ENCODE measurements at regions not wholly inside any gene's neighbourhood (a gene's known extent, or its start where the extent isn't known, plus 50 kb on each side); places are given as distances from the start of the nearest gene placed in this dataset.

DNA sequence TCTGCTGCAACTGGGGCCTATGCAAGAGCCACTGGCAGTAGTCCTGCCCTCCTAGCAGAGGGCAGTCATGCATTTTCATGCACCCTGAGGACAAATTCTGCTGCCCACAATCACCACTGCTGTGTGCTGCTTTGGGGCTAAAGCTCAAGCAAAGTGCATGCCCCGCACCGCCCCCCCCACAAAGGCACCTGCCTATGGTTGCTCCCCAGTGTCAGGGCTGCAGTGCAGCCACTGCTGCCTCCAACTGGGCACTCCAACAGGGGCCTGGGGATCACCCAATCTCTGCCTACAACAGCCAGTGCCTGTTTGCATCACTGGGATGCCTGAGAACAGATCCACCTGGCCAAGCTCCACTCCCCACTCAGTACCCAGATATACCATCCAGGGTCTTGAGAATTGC is 417.0 kb downstream of the HTR7 start:
- no peak for DNase-seq (ENCODE audit: low spot score)
- no peak for FAIRE-seq
- H3K4me1 ChIP-seq (ENCODE audit: insufficient read depth, low read length): no peaks in the 10 kb centered on the region
- in situ Hi-C loops (cut with HindIII; ENCODE audit: extremely low pct_ligation_motif_present, low pct_unique_long_range_greater_than_20kb) (no loop called here), intact Hi-C loops (cut with micrococcal nuclease; ENCODE audit: unreplicated experiment) (loop anchor here (5.0 kb wide), 1 partner anchor 1084 kb away; no protein-coding TSS in a partner anchor)
- H3K9me3 ChIP-seq (ENCODE audit: low read length): peaks cover 50% of the 10 kb centered on the region
- H3K27ac ChIP-seq (ENCODE audit: extremely low read length, insufficient read depth, low read length): no peak overlapping the region
- BruUV-seq (replicated peaks): no TSS peak
- TF ChIP-seq, protein P1, sequence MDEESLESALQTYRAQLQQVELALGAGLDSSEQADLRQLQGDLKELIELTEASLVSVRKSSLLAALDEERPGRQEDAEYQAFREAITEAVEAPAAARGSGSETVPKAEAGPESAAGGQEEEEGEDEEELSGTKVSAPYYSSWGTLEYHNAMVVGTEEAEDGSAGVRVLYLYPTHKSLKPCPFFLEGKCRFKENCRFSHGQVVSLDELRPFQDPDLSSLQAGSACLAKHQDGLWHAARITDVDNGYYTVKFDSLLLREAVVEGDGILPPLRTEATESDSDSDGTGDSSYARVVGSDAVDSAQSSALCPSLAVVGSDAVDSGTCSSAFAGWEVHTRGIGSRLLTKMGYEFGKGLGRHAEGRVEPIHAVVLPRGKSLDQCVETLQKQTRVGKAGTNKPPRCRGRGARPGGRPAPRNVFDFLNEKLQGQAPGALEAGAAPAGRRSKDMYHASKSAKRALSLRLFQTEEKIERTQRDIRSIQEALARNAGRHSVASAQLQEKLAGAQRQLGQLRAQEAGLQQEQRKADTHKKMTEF (CRISPR knock-in tag; IDR thresholded peaks at IDR 0.05): no peak
- TF ChIP-seq, protein P2, sequence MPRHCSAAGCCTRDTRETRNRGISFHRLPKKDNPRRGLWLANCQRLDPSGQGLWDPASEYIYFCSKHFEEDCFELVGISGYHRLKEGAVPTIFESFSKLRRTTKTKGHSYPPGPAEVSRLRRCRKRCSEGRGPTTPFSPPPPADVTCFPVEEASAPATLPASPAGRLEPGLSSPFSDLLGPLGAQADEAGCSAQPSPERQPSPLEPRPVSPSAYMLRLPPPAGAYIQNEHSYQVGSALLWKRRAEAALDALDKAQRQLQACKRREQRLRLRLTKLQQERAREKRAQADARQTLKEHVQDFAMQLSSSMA (CRISPR knock-in tag; IDR thresholded peaks at IDR 0.05): no peak
- TF ChIP-seq KLF6 (CRISPR knock-in tag; IDR thresholded peaks at IDR 0.05) (no peak), ZNF564 (CRISPR knock-in tag; IDR thresholded peaks at IDR 0.05) (no peak), CBX5 (CRISPR knock-in tag; IDR thresholded peaks at IDR 0.05; ENCODE audit: borderline replicate concordance) (no peak), ZMYM2 (CRISPR knock-in tag; IDR thresholded peaks at IDR 0.05) (no peak), SKI (IDR thresholded peaks at IDR 0.05; ENCODE audit: partially characterized antibody) (no peak), FOXK1 (CRISPR knock-in tag; IDR thresholded peaks at IDR 0.05; ENCODE audit: borderline replicate concordance, low read depth) (no peak), KDM5B (CRISPR knock-in tag; IDR thresholded peaks at IDR 0.05; ENCODE audit: borderline replicate concordance) (no peak), GMEB2 (CRISPR knock-in tag; IDR thresholded peaks at IDR 0.05; ENCODE audit: low read depth) (no peak), ZNF792 (CRISPR knock-in tag; IDR thresholded peaks at IDR 0.05) (no peak), RAD51 (IDR thresholded peaks at IDR 0.05; ENCODE audit: borderline replicate concordance) (no peak), JUND (CRISPR knock-in tag; IDR thresholded peaks at IDR 0.05) (no peak), ZNF142 (CRISPR knock-in tag; IDR thresholded peaks at IDR 0.05) (no peak), ELF1 (CRISPR knock-in tag; IDR thresholded peaks at IDR 0.05) (no peak)
- TF ChIP-seq, protein P3, sequence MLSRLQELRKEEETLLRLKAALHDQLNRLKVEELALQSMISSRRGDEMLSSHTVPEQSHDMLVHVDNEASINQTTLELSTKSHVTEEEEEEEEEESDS (CRISPR knock-in tag; IDR thresholded peaks at IDR 0.05; ENCODE audit: borderline replicate concordance): no peak
- H3K79me2 ChIP-seq (ENCODE audit: insufficient read depth, low read length): no peaks in the 10 kb centered on the region
- no peaks in the 10 kb centered on the region for H3K36me3 ChIP-seq (replicated peaks in 1 of 2; ENCODE audit: control insufficient read depth in 1 of 2, insufficient read depth in 2 of 2, low read length in 2 of 2)
- no CpG with 5 or more reads among the region's 2 CpGs for WGBS (ENCODE audit: low lambda C conversion rate)
- no peaks in the 10 kb centered on the region; a peak in 1 of 5 replicates for H3K27me3 ChIP-seq (ENCODE audit: control insufficient read depth in 1 of 2, insufficient read depth in 2 of 2, low read length in 2 of 2)
- no peak overlapping the region for H3K9ac ChIP-seq (ENCODE audit: insufficient read depth, low read depth, low read length)
- H4K20me1 ChIP-seq (ENCODE audit: insufficient read depth, low read length): no peaks in the 10 kb centered on the region
- ChIA-PET POLR2A (no interaction called here), CTCF (ENCODE audit: low intra/inter-chr PET ratio, low total read pairs) (no interaction called here)
- H2AFZ ChIP-seq (ENCODE audit: low read length): no peak overlapping the region
- H3K4me3 ChIP-seq (replicated peaks in 1 of 3; ENCODE audit: insufficient read depth in 1 of 3, low read depth in 2 of 3, low read length in 3 of 3): no peak overlapping the region
- H3K4me2 ChIP-seq (ENCODE audit: low read depth, low read length): no peak overlapping the region
- no peak for ATAC-seq

All from HepG2 (cell line).